MCF 10A (cell line): ENCODE measurements at regions not wholly inside any gene's neighbourhood (a gene's known extent, or its start where the extent isn't known, plus 50 kb on each side); places are given as distances from the start of the nearest gene placed in this dataset.

Experiments used
- BruUV-seq: library from RNA; stranded (reverse); fragments of 400-500 nt; replicated peaks from 2 replicates; lab custom pipeline; 2021; lab: Mats Ljungman, UMichigan
- CTCF ChIA-PET: fragments of 300-600 bp; sonication (Branson Sonifier 250); formaldehyde crosslinking; extraction: SDS; loops from one replicate; lab custom pipeline; 2021; ENCODE audit warnings: antibody characterized with exemption, inconsistent platforms; lab: Yijun Ruan, JAX
- POLR2A ChIA-PET: fragments of 300-600, 350-650 bp; sonication (Branson Sonifier 250); formaldehyde crosslinking; extraction: SDS; loops from one replicate; lab custom pipeline; 2020; ENCODE audit warnings: antibody characterized with exemption, inconsistent platforms; lab: Yijun Ruan, JAX
- DNase-seq: peaks from one replicate; pipeline ENCODE4 v3.0.0-alpha.2; 2018; ENCODE audit not compliant: unreplicated experiment
- H3K27ac Mint-ChIP-seq: one replicate; pipeline ENCODE4 v1.8.0; 2022; ENCODE audit warnings: mild to moderate bottlenecking, low read depth, mixed read lengths; ENCODE audit not compliant: unreplicated experiment
- H3K27me3 Mint-ChIP-seq: one replicate; pipeline ENCODE4 v1.8.0; 2022; ENCODE audit warnings: mixed read lengths; ENCODE audit not compliant: insufficient read depth, unreplicated experiment
- H3K36me3 Mint-ChIP-seq: one replicate; pipeline ENCODE4 v1.8.0; 2022; ENCODE audit warnings: mild to moderate bottlenecking, moderate library complexity, mixed read lengths; ENCODE audit not compliant: insufficient read depth, unreplicated experiment
- H3K4me1 Mint-ChIP-seq: one replicate; pipeline ENCODE4 v1.8.0; 2022; ENCODE audit warnings: mixed read lengths; ENCODE audit not compliant: insufficient read depth, unreplicated experiment
- H3K4me3 Mint-ChIP-seq: one replicate; pipeline ENCODE4 v1.8.0; 2022; ENCODE audit warnings: mild to moderate bottlenecking, moderate library complexity, mixed read lengths; ENCODE audit not compliant: unreplicated experiment
- H3K9me3 Mint-ChIP-seq: one replicate; pipeline ENCODE4 v1.8.0; 2022; ENCODE audit warnings: mixed read lengths; ENCODE audit not compliant: unreplicated experiment
- intact Hi-C: fragments of 100-400 bp; cut with micrococcal nuclease; formaldehyde crosslinking; loops from 2 replicates; pipeline ENCODE4 v1.14.1; 2022
- TF ChIP-seq, protein P1 (sequence below): fragments of 200-600 bp; IDR thresholded peaks from one replicate; pipeline ENCODE4 v1.8.0; 2022; ENCODE audit warnings: antibody characterized with exemption, mild to moderate bottlenecking; ENCODE audit not compliant: unreplicated experiment

GRCh38 chr2:234438305-234438977 is 58.4 kb downstream of the ARL4C start:
- intact Hi-C loops, result no loop called here
- no peaks in the 10 kb centered on the region for H3K4me1 Mint-ChIP-seq
- TF ChIP-seq, protein P1, sequence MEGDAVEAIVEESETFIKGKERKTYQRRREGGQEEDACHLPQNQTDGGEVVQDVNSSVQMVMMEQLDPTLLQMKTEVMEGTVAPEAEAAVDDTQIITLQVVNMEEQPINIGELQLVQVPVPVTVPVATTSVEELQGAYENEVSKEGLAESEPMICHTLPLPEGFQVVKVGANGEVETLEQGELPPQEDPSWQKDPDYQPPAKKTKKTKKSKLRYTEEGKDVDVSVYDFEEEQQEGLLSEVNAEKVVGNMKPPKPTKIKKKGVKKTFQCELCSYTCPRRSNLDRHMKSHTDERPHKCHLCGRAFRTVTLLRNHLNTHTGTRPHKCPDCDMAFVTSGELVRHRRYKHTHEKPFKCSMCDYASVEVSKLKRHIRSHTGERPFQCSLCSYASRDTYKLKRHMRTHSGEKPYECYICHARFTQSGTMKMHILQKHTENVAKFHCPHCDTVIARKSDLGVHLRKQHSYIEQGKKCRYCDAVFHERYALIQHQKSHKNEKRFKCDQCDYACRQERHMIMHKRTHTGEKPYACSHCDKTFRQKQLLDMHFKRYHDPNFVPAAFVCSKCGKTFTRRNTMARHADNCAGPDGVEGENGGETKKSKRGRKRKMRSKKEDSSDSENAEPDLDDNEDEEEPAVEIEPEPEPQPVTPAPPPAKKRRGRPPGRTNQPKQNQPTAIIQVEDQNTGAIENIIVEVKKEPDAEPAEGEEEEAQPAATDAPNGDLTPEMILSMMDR, result no peak
- no TSS peak for BruUV-seq
- H3K27ac Mint-ChIP-seq, result no peak overlapping the region
- H3K4me3 Mint-ChIP-seq, result no peak overlapping the region
- no peaks in the 10 kb centered on the region for H3K36me3 Mint-ChIP-seq
- no peaks in the 10 kb centered on the region for H3K9me3 Mint-ChIP-seq
- DNase-seq, result no peak
- POLR2A ChIA-PET, result interaction anchor here (0.6 kb wide), 1 partner anchor 14 kb away, joined by 3 read pairs; no protein-coding TSS in a partner anchor
- CTCF ChIA-PET, result no interaction called here
- H3K27me3 Mint-ChIP-seq, result no peaks in the 10 kb centered on the region

DNA sequence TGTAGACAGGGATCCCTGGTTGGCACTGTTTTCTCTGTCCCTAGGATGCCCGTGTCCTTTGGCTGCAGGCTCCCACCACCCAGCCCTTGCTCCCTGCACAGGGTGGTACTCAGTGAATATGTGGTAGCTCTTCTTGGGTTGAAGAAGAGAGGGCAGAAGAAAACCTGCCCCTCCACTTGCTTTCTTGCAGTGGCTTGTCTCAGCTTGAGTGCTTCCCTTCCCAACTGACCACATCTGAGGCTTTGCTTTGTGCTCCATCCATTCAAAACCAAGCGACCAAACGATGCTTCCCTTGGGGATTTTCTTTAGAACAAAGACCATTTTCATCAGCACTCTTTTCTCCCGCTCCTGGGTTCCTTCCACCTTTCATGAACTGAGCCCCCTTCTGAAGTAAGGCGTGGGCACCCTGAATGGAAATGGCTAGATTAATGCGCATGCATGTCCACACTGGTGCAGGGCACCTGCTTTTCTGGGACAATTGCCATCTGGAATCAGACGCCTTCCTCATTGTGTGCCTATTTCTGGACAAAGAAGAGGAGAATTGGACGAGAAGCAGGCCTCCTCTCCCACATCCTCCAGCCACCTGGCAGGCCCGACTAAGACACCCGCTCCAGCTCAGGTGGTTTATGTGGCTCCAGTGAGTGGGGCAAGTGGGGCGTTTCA is 59.1 kb downstream of the ARL4C start:
- Mint-ChIP-seq H3K36me3 (no peaks in the 10 kb centered on the region), H3K4me3 (no peak overlapping the region), H3K4me1 (no peaks in the 10 kb centered on the region), H3K27ac (no peak overlapping the region), H3K9me3 (no peaks in the 10 kb centered on the region), H3K27me3 (no peaks in the 10 kb centered on the region)
- ChIA-PET CTCF (no interaction called here), POLR2A (interaction anchor here (0.6 kb wide), 1 partner anchor 13 kb away, joined by 3 read pairs; no protein-coding TSS in a partner anchor)
- DNase-seq, result no peak
- TF ChIP-seq, protein P1, result no peak
- no TSS peak for BruUV-seq
- intact Hi-C loops, result no loop called here

GRCh38 chr2:234436482-234436837 is 60.4 kb downstream of the ARL4C start:
- ChIA-PET CTCF (no interaction called here), POLR2A (no interaction called here)
- no peaks in the 10 kb centered on the region for H3K36me3 Mint-ChIP-seq
- H3K9me3 Mint-ChIP-seq, result no peaks in the 10 kb centered on the region
- DNase-seq, result no peak
- no peak overlapping the region for H3K4me3 Mint-ChIP-seq
- no peaks in the 10 kb centered on the region for H3K4me1 Mint-ChIP-seq
- intact Hi-C loops, result no loop called here
- H3K27ac Mint-ChIP-seq, result no peak overlapping the region
- no peaks in the 10 kb centered on the region for H3K27me3 Mint-ChIP-seq
- TF ChIP-seq, protein P1, result no peak
- no TSS peak for BruUV-seq

DNA sequence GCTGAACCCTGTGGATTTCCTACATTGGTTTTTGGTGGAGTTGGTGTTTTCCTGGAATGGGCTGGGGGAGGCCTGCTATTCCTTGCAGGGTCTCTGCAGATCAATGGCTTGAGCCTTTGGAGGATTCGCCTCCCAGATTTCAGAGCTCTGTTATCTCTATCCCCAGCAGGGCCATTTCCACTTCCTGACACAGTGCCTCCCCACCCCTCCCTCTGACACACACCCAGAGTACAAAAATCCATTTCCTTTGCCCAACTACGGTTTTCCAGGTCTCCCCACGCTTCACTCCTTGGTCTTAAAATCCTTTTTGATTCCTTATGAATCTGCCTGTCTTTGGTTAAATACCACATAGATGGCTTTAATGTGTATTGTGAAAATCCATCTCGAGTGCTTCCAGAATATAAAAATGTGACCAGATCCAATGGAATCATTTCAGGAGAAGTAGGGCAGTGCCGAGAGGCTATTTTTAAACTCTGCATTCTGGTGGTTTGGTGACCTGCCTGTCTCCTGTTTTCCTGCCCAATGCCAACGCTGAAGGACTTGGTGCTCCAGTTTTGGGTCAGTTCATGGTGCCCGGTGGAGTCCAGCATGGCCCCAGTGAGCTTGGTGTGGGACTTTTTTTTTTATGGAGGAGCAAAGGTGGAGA is 60.9 kb downstream of the ARL4C start:
- Mint-ChIP-seq H3K9me3 (no peaks in the 10 kb centered on the region), H3K36me3 (no peaks in the 10 kb centered on the region), H3K27me3 (no peaks in the 10 kb centered on the region), H3K4me3 (no peak overlapping the region), H3K27ac (no peak overlapping the region), H3K4me1 (no peaks in the 10 kb centered on the region)
- TF ChIP-seq, protein P1, result no peak
- DNase-seq, result no peak
- ChIA-PET POLR2A (interaction anchor here (1.3 kb wide), 1 partner anchor 8 kb away, joined by 4 read pairs; no protein-coding TSS in a partner anchor), CTCF (no interaction called here)
- BruUV-seq, result no TSS peak
- intact Hi-C loops, result no loop called here
